B cell (primary cell): ENCODE measurements at regions not wholly inside any gene's neighbourhood (a gene's known extent, or its start where the extent isn't known, plus 50 kb on each side); places are given as distances from the start of the nearest gene placed in this dataset.

Source experiments
- ATAC-seq: fragments of 200-7000 bp; cut with Tn5 transposase; one replicate; pipeline ENCODE4 v1.10.0; 2021; ENCODE audit warnings: low read depth, mild to moderate bottlenecking, moderate number of reproducible peaks, moderate library complexity
- CTCF ChIA-PET: fragments of 350-600 bp; sonication (Branson Sonifier 250); formaldehyde crosslinking; loops from one replicate; lab custom pipeline; 2021; ENCODE audit warnings: antibody characterized with exemption, inconsistent platforms; lab: Charles Lee
- POLR2A ChIA-PET: fragments of 350-600 bp; sonication (Branson Sonifier 250); formaldehyde crosslinking; loops from one replicate; lab custom pipeline; 2021; ENCODE audit warnings: antibody characterized with exemption; lab: Charles Lee
- DNase-seq: peaks from one replicate; pipeline ENCODE4 v3.0.0; 2013
- H2AFZ ChIP-seq: 2 replicates; pipeline ENCODE4 v1.6.1; 2012; ENCODE audit warnings: mild to moderate bottlenecking, low read depth, low read length; ENCODE audit not compliant: insufficient read depth, poor library complexity, severe bottlenecking
- H3K27ac ChIP-seq, 2 donors: 1 replicate in 1 of 2; 2 replicates in 1 of 2; pipeline ENCODE4 v1.5.1; 2012 to 2013; ENCODE audit warnings: low read length in 2 of 2, mild to moderate bottlenecking in 2 of 2, moderate library complexity in 1 of 2
- H3K27me3 ChIP-seq, 4 experiments: fragments of 200-600 bp in 1 of 4; sonication (generic) in 1 of 4; replicated peaks in 1 of 4; 1 replicate in 2 of 4; 2 replicates in 2 of 4; pipeline versions ENCODE4 v1.6.1 to v1.7.0; 2013 to 2016; ENCODE audit warnings: low read length in 3 of 4, mild to moderate bottlenecking in 2 of 4, mixed read lengths in 1 of 4, moderate library complexity in 1 of 4; ENCODE audit not compliant: insufficient read depth in 4 of 4, control insufficient read depth in 3 of 4; ENCODE audit errors: control extremely low read depth in 1 of 4
- H3K36me3 ChIP-seq, 2 experiments: replicated peaks in 1 of 2; 1 replicate in 1 of 2; 2 replicates in 1 of 2; pipeline versions ENCODE4 v1.6.1 to v1.7.1; 2013; ENCODE audit warnings: low read length in 1 of 2; ENCODE audit not compliant: insufficient read depth in 2 of 2, control insufficient read depth in 1 of 2; ENCODE audit errors: control extremely low read depth in 1 of 2, extremely low read depth in 1 of 2
- H3K4me1 ChIP-seq, 2 donors: fragments of 200-600 bp in 1 of 2; sonication (generic) in 1 of 2; 1 replicate in 1 of 2; 2 replicates in 1 of 2; pipeline versions ENCODE4 v1.5.1 to v1.6.1; 2013 to 2017; ENCODE audit warnings: low read length in 2 of 2; ENCODE audit not compliant: control insufficient read depth in 2 of 2, insufficient read depth in 2 of 2
- H3K4me2 ChIP-seq: replicated peaks from 2 replicates; pipeline ENCODE3; 2012; ENCODE audit warnings: mild to moderate bottlenecking, low read depth, low read length; ENCODE audit not compliant: poor library complexity, severe bottlenecking
- H3K4me3 ChIP-seq, 5 experiments: fragments of 200-600 bp in 1 of 5; sonication (generic) in 1 of 5; 1 replicate in 3 of 5; 2 replicates in 2 of 5; pipeline versions ENCODE4 v1.5.1 to v1.7.0; 2011 to 2016; ENCODE audit warnings: low read length in 4 of 5, mild to moderate bottlenecking in 4 of 5, low read depth in 2 of 5, control low read depth in 1 of 5, moderate library complexity in 1 of 5; ENCODE audit not compliant: insufficient read depth in 1 of 5; ENCODE audit errors: control extremely low read depth in 1 of 5, extremely low read depth in 1 of 5
- H3K79me2 ChIP-seq: fragments of 200-600 bp; sonication (generic); one replicate; pipeline ENCODE4 v1.6.0; 2016; ENCODE audit warnings: low read length; ENCODE audit not compliant: control insufficient read depth, insufficient read depth
- H3K9ac ChIP-seq: fragments of 200-600 bp; sonication (generic); 2 replicates; pipeline ENCODE4 v1.6.1; 2017; ENCODE audit warnings: mild to moderate bottlenecking, low read length, moderate library complexity
- H3K9me3 ChIP-seq, 3 donors: one replicate each; pipeline versions ENCODE4 v1.6.1 to v1.7.1; 2013; ENCODE audit warnings: low read length in 2 of 3; ENCODE audit not compliant: control insufficient read depth in 2 of 3, insufficient read depth in 1 of 3; ENCODE audit errors: control extremely low read depth in 1 of 3
- H4K20me1 ChIP-seq: 2 replicates; pipeline ENCODE4 v1.6.0; 2012; ENCODE audit warnings: mild to moderate bottlenecking, low read length; ENCODE audit not compliant: insufficient read depth, control insufficient read depth, poor library complexity, severe bottlenecking
- H3K27ac Mint-ChIP-seq: one replicate; pipeline ENCODE4 v1.8.0; 2021; ENCODE audit warnings: mixed read lengths
- H3K27me3 Mint-ChIP-seq: one replicate; pipeline ENCODE4 v1.8.0; 2021; ENCODE audit warnings: mixed read lengths
- H3K4me1 Mint-ChIP-seq: one replicate; pipeline ENCODE4 v1.8.0; 2021; ENCODE audit warnings: mixed read lengths
- H3K4me3 Mint-ChIP-seq: one replicate; pipeline ENCODE4 v1.8.0; 2021; ENCODE audit warnings: mixed read lengths
- H3K9me3 Mint-ChIP-seq: one replicate; pipeline ENCODE4 v1.8.0; 2022; ENCODE audit warnings: mixed read lengths; ENCODE audit not compliant: insufficient read depth
- CTCF ChIP-seq: fragments of 200-600 bp; IDR thresholded peaks from one replicate; pipeline ENCODE4 v1.8.0; 2022; ENCODE audit warnings: antibody characterized with exemption, mild to moderate bottlenecking
- EZH2 ChIP-seq: IDR thresholded peaks from 2 replicates; pipeline ENCODE4 v1.6.1; 2012; ENCODE audit warnings: borderline replicate concordance, low read depth, mild to moderate bottlenecking, moderate library complexity, low read length; ENCODE audit not compliant: insufficient read depth, poor library complexity, severe bottlenecking
- WGBS: methylation state at CpG from one replicate; pipeline ENCODE4 v1.1.5; 2013; ENCODE audit warnings: missing lambda C conversion rate; ENCODE audit not compliant: insufficient coverage; 5-methylcytosine and 5-hydroxymethylcytosine counted together
- intact Hi-C: fragments of 100-400 bp; cut with micrococcal nuclease; formaldehyde crosslinking; loops from one replicate; pipeline ENCODE4 v1.10.0; 2022

DNA sequence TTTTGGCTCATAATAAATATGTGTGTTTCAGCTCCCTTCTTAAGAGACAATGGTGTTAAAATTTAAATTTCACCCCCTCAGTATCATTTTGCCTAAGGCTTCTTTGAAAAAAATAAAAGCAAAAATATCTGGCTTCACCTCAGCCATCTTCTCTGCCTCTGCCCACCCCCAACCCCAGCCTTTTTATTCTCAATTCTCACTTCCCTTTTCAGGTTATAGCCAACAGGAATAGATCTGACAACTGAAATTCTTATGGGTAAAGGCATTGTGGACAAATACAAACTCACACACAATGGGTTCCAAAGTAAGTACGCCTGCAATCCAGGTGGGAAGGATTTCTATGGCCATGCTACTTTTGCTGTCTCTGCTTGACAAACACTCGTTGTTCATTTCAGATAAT is 399.0 kb upstream of the ARRDC4 start:
- no peak overlapping the region for H3K4me3 ChIP-seq
- no peaks in the 10 kb centered on the region for H4K20me1 ChIP-seq
- WGBS = 83% methylated on average over 1 of the region's 2 CpGs
- ATAC-seq (no peak), DNase-seq (no peak)
- H3K9me3 Mint-ChIP-seq = peaks cover 3% of the 10 kb centered on the region
- H3K4me3 Mint-ChIP-seq = no peak overlapping the region
- no peaks in the 10 kb centered on the region for H3K27me3 ChIP-seq
- H3K9me3 ChIP-seq = no peaks in the 10 kb centered on the region
- H3K27me3 Mint-ChIP-seq = no peaks in the 10 kb centered on the region
- no peak overlapping the region for H2AFZ ChIP-seq
- H3K4me1 Mint-ChIP-seq = no peaks in the 10 kb centered on the region
- H3K27ac Mint-ChIP-seq = no peak overlapping the region
- H3K36me3 ChIP-seq = no peaks in the 10 kb centered on the region
- no peak overlapping the region for H3K4me2 ChIP-seq
- POLR2A ChIA-PET = no interaction called here
- no peak for TF ChIP-seq CTCF
- no peak for TF ChIP-seq EZH2
- no peak overlapping the region for H3K27ac ChIP-seq
- H3K9ac ChIP-seq = no peak overlapping the region
- intact Hi-C loops = no loop called here
- no peaks in the 10 kb centered on the region for H3K79me2 ChIP-seq
- CTCF ChIA-PET = no interaction called here
- no peaks in the 10 kb centered on the region for H3K4me1 ChIP-seq

- Mint-ChIP-seq H3K27ac (no peak overlapping the region), H3K4me3 (no peak overlapping the region), H3K9me3 (peaks cover 6% of the 10 kb centered on the region), H3K27me3 (no peaks in the 10 kb centered on the region), H3K4me1 (no peaks in the 10 kb centered on the region)
- intact Hi-C loops = no loop called here
- Histone ChIP-seq H3K27ac (no peak overlapping the region), H2AFZ (no peak overlapping the region), H3K4me1 (no peaks in the 10 kb centered on the region), H3K27me3 (no peaks in the 10 kb centered on the region), H3K36me3 (no peaks in the 10 kb centered on the region), H4K20me1 (no peaks in the 10 kb centered on the region), H3K79me2 (no peaks in the 10 kb centered on the region), H3K4me3 (no peak overlapping the region), H3K9ac (no peak overlapping the region), H3K4me2 (no peak overlapping the region), H3K9me3 (no peaks in the 10 kb centered on the region)
- ChIA-PET CTCF (no interaction called here), POLR2A (no interaction called here)
- no peak for DNase-seq
- ATAC-seq = no peak
- WGBS = 92% methylated on average over 2 of the region's 3 CpGs
- TF ChIP-seq CTCF (no peak), EZH2 (no peak)
Measured at GRCh38 chr15:97563516-97563915, 397.0 kb upstream of the ARRDC4 start.
